MCF 10A (cell line): ENCODE measurements at regions not wholly inside any gene's neighbourhood (a gene's known extent, or its start where the extent isn't known, plus 50 kb on each side); places are given as distances from the start of the nearest gene placed in this dataset.

Experiments
- BruUV-seq: library from RNA; stranded (reverse); fragments of 400-500 nt; replicated peaks from 2 replicates; lab custom pipeline; 2021; lab: Mats Ljungman, UMichigan
- CTCF ChIA-PET: fragments of 300-600 bp; sonication (Branson Sonifier 250); formaldehyde crosslinking; extraction: SDS; loops from one replicate; lab custom pipeline; 2021; ENCODE audit warnings: antibody characterized with exemption, inconsistent platforms; lab: Yijun Ruan, JAX
- POLR2A ChIA-PET: fragments of 300-600, 350-650 bp; sonication (Branson Sonifier 250); formaldehyde crosslinking; extraction: SDS; loops from one replicate; lab custom pipeline; 2020; ENCODE audit warnings: antibody characterized with exemption, inconsistent platforms; lab: Yijun Ruan, JAX
- DNase-seq: peaks from one replicate; pipeline ENCODE4 v3.0.0-alpha.2; 2018; ENCODE audit not compliant: unreplicated experiment
- H3K27ac Mint-ChIP-seq: one replicate; pipeline ENCODE4 v1.8.0; 2022; ENCODE audit warnings: mild to moderate bottlenecking, low read depth, mixed read lengths; ENCODE audit not compliant: unreplicated experiment
- H3K27me3 Mint-ChIP-seq: one replicate; pipeline ENCODE4 v1.8.0; 2022; ENCODE audit warnings: mixed read lengths; ENCODE audit not compliant: insufficient read depth, unreplicated experiment
- H3K36me3 Mint-ChIP-seq: one replicate; pipeline ENCODE4 v1.8.0; 2022; ENCODE audit warnings: mild to moderate bottlenecking, moderate library complexity, mixed read lengths; ENCODE audit not compliant: insufficient read depth, unreplicated experiment
- H3K4me1 Mint-ChIP-seq: one replicate; pipeline ENCODE4 v1.8.0; 2022; ENCODE audit warnings: mixed read lengths; ENCODE audit not compliant: insufficient read depth, unreplicated experiment
- H3K4me3 Mint-ChIP-seq: one replicate; pipeline ENCODE4 v1.8.0; 2022; ENCODE audit warnings: mild to moderate bottlenecking, moderate library complexity, mixed read lengths; ENCODE audit not compliant: unreplicated experiment
- H3K9me3 Mint-ChIP-seq: one replicate; pipeline ENCODE4 v1.8.0; 2022; ENCODE audit warnings: mixed read lengths; ENCODE audit not compliant: unreplicated experiment
- intact Hi-C: fragments of 100-400 bp; cut with micrococcal nuclease; formaldehyde crosslinking; loops from 2 replicates; pipeline ENCODE4 v1.14.1; 2022
- TF ChIP-seq, protein P1 (sequence below): fragments of 200-600 bp; IDR thresholded peaks from one replicate; pipeline ENCODE4 v1.8.0; 2022; ENCODE audit warnings: antibody characterized with exemption, mild to moderate bottlenecking; ENCODE audit not compliant: unreplicated experiment

DNA sequence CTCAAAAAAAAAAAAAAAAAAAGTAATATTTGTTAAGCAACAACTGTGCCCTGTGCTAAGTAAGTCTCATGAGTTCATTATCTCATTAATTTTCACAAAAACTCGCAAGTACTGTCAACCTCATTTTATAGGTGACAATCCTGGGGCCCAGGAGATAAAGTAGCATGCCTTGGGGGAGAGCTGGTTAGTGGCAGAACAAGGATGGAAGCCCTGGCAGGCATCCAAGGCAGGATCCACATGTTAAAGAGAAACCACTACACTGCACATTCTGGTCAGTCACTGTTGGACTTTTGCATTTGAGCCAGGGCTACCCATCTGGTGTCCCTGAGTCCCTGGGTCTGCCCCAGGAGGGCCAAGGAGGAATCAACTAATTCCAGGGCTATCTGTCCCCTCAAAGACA, 54.6 kb downstream of the ZFP36L2 start:
- DNase-seq, result peak; percentile 43
- Mint-ChIP-seq H3K27me3 (no peaks in the 10 kb centered on the region), H3K9me3 (no peaks in the 10 kb centered on the region), H3K36me3 (no peaks in the 10 kb centered on the region), H3K27ac (no peak overlapping the region), H3K4me3 (no peak overlapping the region), H3K4me1 (peaks cover 25% of the 10 kb centered on the region)
- TF ChIP-seq, protein P1, sequence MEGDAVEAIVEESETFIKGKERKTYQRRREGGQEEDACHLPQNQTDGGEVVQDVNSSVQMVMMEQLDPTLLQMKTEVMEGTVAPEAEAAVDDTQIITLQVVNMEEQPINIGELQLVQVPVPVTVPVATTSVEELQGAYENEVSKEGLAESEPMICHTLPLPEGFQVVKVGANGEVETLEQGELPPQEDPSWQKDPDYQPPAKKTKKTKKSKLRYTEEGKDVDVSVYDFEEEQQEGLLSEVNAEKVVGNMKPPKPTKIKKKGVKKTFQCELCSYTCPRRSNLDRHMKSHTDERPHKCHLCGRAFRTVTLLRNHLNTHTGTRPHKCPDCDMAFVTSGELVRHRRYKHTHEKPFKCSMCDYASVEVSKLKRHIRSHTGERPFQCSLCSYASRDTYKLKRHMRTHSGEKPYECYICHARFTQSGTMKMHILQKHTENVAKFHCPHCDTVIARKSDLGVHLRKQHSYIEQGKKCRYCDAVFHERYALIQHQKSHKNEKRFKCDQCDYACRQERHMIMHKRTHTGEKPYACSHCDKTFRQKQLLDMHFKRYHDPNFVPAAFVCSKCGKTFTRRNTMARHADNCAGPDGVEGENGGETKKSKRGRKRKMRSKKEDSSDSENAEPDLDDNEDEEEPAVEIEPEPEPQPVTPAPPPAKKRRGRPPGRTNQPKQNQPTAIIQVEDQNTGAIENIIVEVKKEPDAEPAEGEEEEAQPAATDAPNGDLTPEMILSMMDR, result no peak
- CTCF ChIA-PET, result interaction anchor here (0.7 kb wide), 1 partner anchor 10 kb away, joined by 3 read pairs; no protein-coding TSS in a partner anchor
- POLR2A ChIA-PET, result interaction anchor here (0.6 kb wide), 1 partner anchor 154 kb away, joined by 3 read pairs; no protein-coding TSS in a partner anchor
- no TSS peak for BruUV-seq
- intact Hi-C loops, result no loop called here

DNA sequence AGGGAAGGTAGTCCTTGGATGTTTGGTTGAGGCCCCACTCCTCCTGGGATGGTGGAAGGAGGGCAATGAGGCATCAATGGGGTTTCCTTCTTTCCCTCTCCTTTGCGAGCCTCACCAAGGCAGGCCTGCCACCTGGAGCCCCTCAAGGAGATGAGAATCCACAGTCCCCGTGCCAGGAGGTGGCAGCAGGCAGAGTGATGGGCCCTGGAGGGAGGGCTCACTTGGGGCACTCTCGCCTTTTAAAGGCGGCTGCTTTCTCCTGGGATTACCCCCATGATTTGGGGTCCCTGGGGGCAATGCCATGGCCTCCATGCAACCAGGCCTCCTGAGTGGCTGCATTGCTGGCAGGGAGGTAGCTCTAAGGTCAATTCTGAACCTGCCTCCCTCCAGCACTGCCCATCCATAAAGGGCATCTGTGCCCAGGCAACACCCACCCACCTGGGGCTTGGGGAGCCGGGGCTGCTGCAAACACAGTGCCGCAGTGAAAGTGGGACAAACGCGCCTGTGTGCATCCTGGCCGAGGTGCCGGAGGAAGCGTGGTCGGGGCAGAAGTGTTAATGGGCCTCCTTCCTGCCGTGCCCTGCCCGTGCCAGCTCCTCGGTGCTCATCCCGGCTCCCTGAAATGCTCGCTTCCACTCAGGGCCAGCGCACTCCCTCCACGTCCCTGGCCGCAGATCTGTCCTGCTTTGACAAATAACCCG, 55.9 kb downstream of the ZFP36L2 start:
- CTCF ChIA-PET, result interaction anchor here (0.7 to 2.0 kb wide), 3 partner anchors 10 to 342 kb away, joined by 3 to 5 read pairs (median 4); no protein-coding TSS in a partner anchor
- no peak overlapping the region for H3K4me3 Mint-ChIP-seq

GRCh38 chr2:43169987-43170386, 56.4 kb downstream of the ZFP36L2 start:
- H3K36me3 Mint-ChIP-seq, result no peaks in the 10 kb centered on the region
- no peaks in the 10 kb centered on the region for H3K9me3 Mint-ChIP-seq
- H3K4me3 Mint-ChIP-seq, result no peak overlapping the region
- intact Hi-C loops, result loop anchor here (5.0 kb wide), 1 partner anchor 38 kb away; no protein-coding TSS in a partner anchor
- ChIA-PET CTCF (interaction anchor here (1.0 to 2.0 kb wide), 3 partner anchors 10 to 33 kb away, joined by 3 to 5 read pairs (median 4); no protein-coding TSS in a partner anchor), POLR2A (interaction anchor here (2.2 to 5.0 kb wide), 3 partner anchors 9 to 49 kb away, joined by 7 to 37 read pairs (median 9); no protein-coding TSS in a partner anchor)
- peaks cover 25% of the 10 kb centered on the region for H3K4me1 Mint-ChIP-seq
- BruUV-seq, result no TSS peak
- DNase-seq, result peak; percentile 65
- TF ChIP-seq, protein P1, result peak; percentile 44
- H3K27ac Mint-ChIP-seq, result peak overlapping the region; percentile 85
- no peaks in the 10 kb centered on the region for H3K27me3 Mint-ChIP-seq

More for the DNA sequence above, 55.9 kb downstream of the ZFP36L2 start:
- Mint-ChIP-seq H3K4me1 (peaks cover 25% of the 10 kb centered on the region), H3K36me3 (no peaks in the 10 kb centered on the region), H3K27ac (no peak overlapping the region), H3K9me3 (no peaks in the 10 kb centered on the region), H3K27me3 (no peaks in the 10 kb centered on the region)
- no peak for DNase-seq
- no TSS peak for BruUV-seq
- POLR2A ChIA-PET, result interaction anchor here (0.7 kb wide), 1 partner anchor 43 kb away, joined by 3 read pairs; no protein-coding TSS in a partner anchor
- TF ChIP-seq, protein P1, result no peak
- intact Hi-C loops, result no loop called here
